ENCODE measurements at regions not wholly inside any gene's neighbourhood (a gene's known extent, or its start where the extent isn't known, plus 50 kb on each side); places are given as distances from the start of the nearest gene placed in this dataset.

DNA sequence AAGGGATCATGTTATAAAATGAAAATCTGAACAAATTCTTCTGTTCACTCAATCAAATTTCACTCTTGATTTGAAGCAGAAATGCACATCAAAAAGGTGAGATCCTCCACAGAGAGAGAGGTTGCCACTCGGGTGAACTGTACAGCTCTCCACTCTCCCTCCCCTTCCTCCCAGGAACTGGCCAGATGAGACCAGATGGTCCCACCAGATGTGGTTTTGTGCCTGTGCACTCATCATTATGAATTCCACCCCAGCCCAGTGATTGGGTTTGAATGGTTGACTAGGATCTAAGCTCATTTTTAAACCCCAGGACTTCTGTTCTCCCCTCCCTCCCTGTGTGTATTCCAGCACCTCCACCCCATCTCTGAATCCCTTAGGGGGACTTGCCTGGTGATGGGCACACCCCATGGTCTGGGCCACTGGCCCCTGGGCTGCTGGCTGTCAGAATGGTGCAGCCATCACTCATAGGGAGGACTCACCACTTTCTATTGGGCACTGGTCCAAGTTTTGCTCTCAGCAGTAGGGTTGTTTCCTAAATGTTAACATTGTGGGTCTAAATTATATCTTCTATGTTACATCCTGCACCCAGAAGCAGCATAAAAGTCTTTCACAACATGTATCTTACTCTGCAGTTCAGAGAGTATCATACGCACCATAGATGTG is 393.1 kb downstream of the TNS3 start:
- TF ChIP-seq EZH2 (IDR thresholded peaks at IDR 0.05; ENCODE audit: insufficient read depth, low read length) = no peak
- TF ChIP-seq, protein P1, sequence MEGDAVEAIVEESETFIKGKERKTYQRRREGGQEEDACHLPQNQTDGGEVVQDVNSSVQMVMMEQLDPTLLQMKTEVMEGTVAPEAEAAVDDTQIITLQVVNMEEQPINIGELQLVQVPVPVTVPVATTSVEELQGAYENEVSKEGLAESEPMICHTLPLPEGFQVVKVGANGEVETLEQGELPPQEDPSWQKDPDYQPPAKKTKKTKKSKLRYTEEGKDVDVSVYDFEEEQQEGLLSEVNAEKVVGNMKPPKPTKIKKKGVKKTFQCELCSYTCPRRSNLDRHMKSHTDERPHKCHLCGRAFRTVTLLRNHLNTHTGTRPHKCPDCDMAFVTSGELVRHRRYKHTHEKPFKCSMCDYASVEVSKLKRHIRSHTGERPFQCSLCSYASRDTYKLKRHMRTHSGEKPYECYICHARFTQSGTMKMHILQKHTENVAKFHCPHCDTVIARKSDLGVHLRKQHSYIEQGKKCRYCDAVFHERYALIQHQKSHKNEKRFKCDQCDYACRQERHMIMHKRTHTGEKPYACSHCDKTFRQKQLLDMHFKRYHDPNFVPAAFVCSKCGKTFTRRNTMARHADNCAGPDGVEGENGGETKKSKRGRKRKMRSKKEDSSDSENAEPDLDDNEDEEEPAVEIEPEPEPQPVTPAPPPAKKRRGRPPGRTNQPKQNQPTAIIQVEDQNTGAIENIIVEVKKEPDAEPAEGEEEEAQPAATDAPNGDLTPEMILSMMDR (IDR thresholded peaks at IDR 0.05; ENCODE audit: insufficient read depth, low read depth, low read length) = no peak
